ENCODE measurements at regions not wholly inside any gene's neighbourhood (a gene's known extent, or its start where the extent isn't known, plus 50 kb on each side); places are given as distances from the start of the nearest gene placed in this dataset.

DNA sequence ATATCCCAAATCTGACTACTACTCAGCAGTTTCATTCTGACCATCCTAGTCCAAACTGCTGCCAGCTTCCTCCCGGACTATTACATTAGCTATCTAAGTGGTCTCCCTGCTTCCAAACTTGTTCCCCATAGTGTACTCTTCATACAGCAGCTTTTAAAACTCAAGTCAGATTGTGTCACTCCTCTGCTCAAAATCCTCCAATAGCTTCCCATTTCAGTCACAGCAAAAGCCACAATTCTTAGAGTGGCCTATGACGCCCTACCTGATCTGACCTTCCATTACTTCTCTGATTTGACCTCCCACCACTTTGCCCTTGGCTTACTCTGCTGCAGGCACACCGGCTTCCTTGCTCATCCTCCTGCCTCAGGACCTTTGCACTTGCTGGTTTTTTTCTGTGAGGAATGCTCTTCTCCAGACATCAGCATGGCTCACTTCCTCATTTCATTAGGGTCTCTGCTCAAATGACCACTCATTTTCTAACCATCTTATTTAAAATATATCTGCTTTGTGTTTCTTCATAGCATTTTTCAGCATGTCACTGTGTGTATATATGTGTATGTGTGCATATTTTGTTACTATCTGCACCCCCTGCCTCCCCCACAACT, 111.1 kb upstream of the DTNBP1 start:
- Histone ChIP-seq H3K4me1 (ENCODE audit: control insufficient read depth in 1 of 2, insufficient read depth in 2 of 2, low read length in 2 of 2) (no peaks in the 10 kb centered on the region), H3K9me2 (ENCODE audit: insufficient read depth) (no peaks in the 10 kb centered on the region), H3K27ac (ENCODE audit: low read depth, low read length) (no peak overlapping the region), H3K4me2 (ENCODE audit: low read length) (no peak overlapping the region), H3K9me3 (ENCODE audit: control insufficient read depth in 1 of 2, insufficient read depth in 1 of 2, low read depth in 1 of 2, low read length in 2 of 2) (no peaks in the 10 kb centered on the region), H3K79me2 (ENCODE audit: insufficient read depth, low read length) (no peaks in the 10 kb centered on the region), H3K9ac (ENCODE audit: low read length) (no peak overlapping the region), H4K20me1 (ENCODE audit: insufficient read depth) (no peaks in the 10 kb centered on the region), H2AFZ (ENCODE audit: low read depth, low read length, poor library complexity, severe bottlenecking) (no peak overlapping the region), H3K4me3 (replicated peaks in 1 of 2; ENCODE audit: low read depth in 1 of 2, low read length in 2 of 2) (no peak overlapping the region), H3K36me3 (ENCODE audit: control insufficient read depth in 1 of 2, insufficient read depth in 2 of 2, low read length in 2 of 2) (no peaks in the 10 kb centered on the region), H3K27me3 (ENCODE audit: insufficient read depth, low read length) (no peaks in the 10 kb centered on the region; the same call in 1 of the 2 replicates)
- RAD21 ChIA-PET (ENCODE audit: low non-redundant PET in 1 of 2, low total read pairs in 2 of 2, uncharacterized antibody in 2 of 2, unreplicated experiment in 2 of 2) = no interaction called here
- CTCF ChIA-PET = no interaction called here
- POLR2A ChIA-PET = no interaction called here
- ATAC-seq (no peak), DNase-seq (ENCODE audit: low read depth, low spot score) (no peak)
- intact Hi-C loops (cut with micrococcal nuclease) = no loop called here
- no TSS peak for BruUV-seq (replicated peaks)
- TF ChIP-seq, protein P1, sequence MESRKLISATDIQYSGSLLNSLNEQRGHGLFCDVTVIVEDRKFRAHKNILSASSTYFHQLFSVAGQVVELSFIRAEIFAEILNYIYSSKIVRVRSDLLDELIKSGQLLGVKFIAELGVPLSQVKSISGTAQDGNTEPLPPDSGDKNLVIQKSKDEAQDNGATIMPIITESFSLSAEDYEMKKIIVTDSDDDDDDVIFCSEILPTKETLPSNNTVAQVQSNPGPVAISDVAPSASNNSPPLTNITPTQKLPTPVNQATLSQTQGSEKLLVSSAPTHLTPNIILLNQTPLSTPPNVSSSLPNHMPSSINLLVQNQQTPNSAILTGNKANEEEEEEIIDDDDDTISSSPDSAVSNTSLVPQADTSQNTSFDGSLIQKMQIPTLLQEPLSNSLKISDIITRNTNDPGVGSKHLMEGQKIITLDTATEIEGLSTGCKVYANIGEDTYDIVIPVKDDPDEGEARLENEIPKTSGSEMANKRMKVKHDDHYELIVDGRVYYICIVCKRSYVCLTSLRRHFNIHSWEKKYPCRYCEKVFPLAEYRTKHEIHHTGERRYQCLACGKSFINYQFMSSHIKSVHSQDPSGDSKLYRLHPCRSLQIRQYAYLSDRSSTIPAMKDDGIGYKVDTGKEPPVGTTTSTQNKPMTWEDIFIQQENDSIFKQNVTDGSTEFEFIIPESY (IDR thresholded peaks at IDR 0.05; ENCODE audit: extremely low read depth, insufficient replicate concordance, low read length) = no peak
- no peak for TF ChIP-seq ZFX (IDR thresholded peaks at IDR 0.05)
- TF ChIP-seq SP1 (IDR thresholded peaks at IDR 0.05; ENCODE audit: low read depth) = no peak
- no peak for TF ChIP-seq POLR2AphosphoS5 (IDR thresholded peaks at IDR 0.05; ENCODE audit: low read depth, low read length)
- no peak for TF ChIP-seq ZNF274 (IDR thresholded peaks at IDR 0.05; ENCODE audit: low read depth, low read length)
- TF ChIP-seq CBX3 (IDR thresholded peaks at IDR 0.05; ENCODE audit: low read depth) = no peak
